Caco-2 (cell line): ENCODE measurements at regions not wholly inside any gene's neighbourhood (a gene's known extent, or its start where the extent isn't known, plus 50 kb on each side); places are given as distances from the start of the nearest gene placed in this dataset.

Experiments used
- BruUV-seq: library from RNA; stranded (reverse); fragments of 400-500 nt; replicated peaks from 2 replicates; lab custom pipeline; 2021; lab: Mats Ljungman, UMichigan
- CTCF ChIA-PET: fragments of 300-600 bp; sonication (Branson Sonifier 250); formaldehyde crosslinking; loops from one replicate; lab custom pipeline; 2022; ENCODE audit warnings: antibody characterized with exemption; lab: Charles Lee
- POLR2A ChIA-PET: fragments of 300-600 bp; sonication (Branson Sonifier 250); formaldehyde crosslinking; loops from one replicate; lab custom pipeline; 2022; ENCODE audit warnings: antibody characterized with exemption; lab: Charles Lee
- DNase-seq, 2 experiments: peaks; one replicate each; pipeline versions ENCODE4 v3.0.0 to v3.0.0-alpha.2; 2020 to 2022
- H3K27me3 ChIP-seq: replicated peaks from 2 replicates; pipeline ENCODE4 v1.6.0; 2011; ENCODE audit warnings: low read length; ENCODE audit not compliant: control insufficient read depth, insufficient read depth
- H3K36me3 ChIP-seq: 2 replicates; pipeline ENCODE4 v1.5.1; 2011; ENCODE audit warnings: low read length; ENCODE audit not compliant: control insufficient read depth, insufficient read depth
- H3K4me1 ChIP-seq: fragments of 250-450 bp; sonication (Bioruptor Pico); 2 replicates; pipeline ENCODE4 v1.5.1; 2020; ENCODE audit warnings: mild to moderate bottlenecking
- H3K4me3 ChIP-seq: 2 replicates; pipeline ENCODE4 v1.5.1; 2011; ENCODE audit warnings: low read depth, mild to moderate bottlenecking, control low read depth, low read length
- H3K9me3 ChIP-seq: fragments of 250-450 bp; sonication (Bioruptor Pico); 2 replicates; pipeline ENCODE4 v1.5.1; 2020; ENCODE audit warnings: mild to moderate bottlenecking, moderate library complexity
- H3K27ac Mint-ChIP-seq: one replicate; pipeline ENCODE4 v1.8.0; 2022; ENCODE audit warnings: mixed read lengths; ENCODE audit not compliant: unreplicated experiment
- H3K27me3 Mint-ChIP-seq: one replicate; pipeline ENCODE4 v1.8.0; 2022; ENCODE audit warnings: mixed read lengths; ENCODE audit not compliant: insufficient read depth, unreplicated experiment
- H3K36me3 Mint-ChIP-seq: one replicate; pipeline ENCODE4 v1.8.0; 2022; ENCODE audit warnings: mild to moderate bottlenecking, mixed read lengths; ENCODE audit not compliant: insufficient read depth, unreplicated experiment
- H3K4me1 Mint-ChIP-seq: one replicate; pipeline ENCODE4 v1.8.0; 2022; ENCODE audit warnings: low read depth, mixed read lengths; ENCODE audit not compliant: unreplicated experiment
- H3K4me3 Mint-ChIP-seq: one replicate; pipeline ENCODE4 v1.8.0; 2022; ENCODE audit warnings: mild to moderate bottlenecking, moderate library complexity, mixed read lengths; ENCODE audit not compliant: unreplicated experiment
- H3K9me3 Mint-ChIP-seq: one replicate; pipeline ENCODE4 v1.8.0; 2022; ENCODE audit warnings: mixed read lengths; ENCODE audit not compliant: unreplicated experiment
- CTCF ChIP-seq, 2 experiments: fragments of 200-600 bp in 1 of 2; IDR thresholded peaks; 1 replicate in 1 of 2; 2 replicates in 1 of 2; pipeline versions ENCODE4 v1.5.1 to v1.8.0; 2011 to 2022; ENCODE audit warnings: antibody characterized with exemption in 1 of 2, control low read depth in 1 of 2, inconsistent platforms in 1 of 2, low read depth in 1 of 2, low read length in 1 of 2, mild to moderate bottlenecking in 1 of 2, moderate library complexity in 1 of 2; ENCODE audit not compliant: insufficient read depth in 1 of 2, severe bottlenecking in 1 of 2, unreplicated experiment in 1 of 2
- intact Hi-C: fragments of 100-400 bp; cut with micrococcal nuclease; formaldehyde crosslinking; loops from one replicate; pipeline ENCODE4 v1.10.0; 2022; ENCODE audit not compliant: unreplicated experiment

DNA sequence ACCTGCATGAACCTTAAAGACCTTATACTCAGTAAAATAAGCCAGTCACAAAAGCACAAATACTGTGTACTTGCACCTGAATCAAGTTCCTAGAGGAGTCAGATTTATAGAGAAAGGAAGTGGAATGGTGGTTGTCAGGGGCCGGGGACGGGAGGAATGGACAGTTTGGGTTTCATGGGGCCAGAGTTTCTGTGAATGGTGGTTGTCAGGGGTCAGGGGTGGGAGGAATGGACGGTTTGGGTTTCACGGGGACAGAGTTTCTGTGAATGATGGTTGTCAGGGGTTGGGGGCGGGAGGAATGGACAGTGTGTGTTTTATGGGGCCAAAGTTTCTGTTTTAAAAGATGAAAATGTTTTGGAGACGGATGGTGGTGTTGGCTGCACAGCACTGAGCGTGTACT, 260.0 kb upstream of the MKI67 start:
- Histone ChIP-seq H3K9me3 (no peaks in the 10 kb centered on the region), H3K4me3 (no peak overlapping the region), H3K27me3 (no peaks in the 10 kb centered on the region; the same call in 1 of the 2 replicates), H3K4me1 (no peaks in the 10 kb centered on the region), H3K36me3 (no peaks in the 10 kb centered on the region)
- BruUV-seq, result no TSS peak
- no peaks in the 10 kb centered on the region for H3K9me3 Mint-ChIP-seq
- H3K27me3 Mint-ChIP-seq, result peaks cover 31% of the 10 kb centered on the region
- intact Hi-C loops, result no loop called here
- no peaks in the 10 kb centered on the region for H3K36me3 Mint-ChIP-seq
- H3K27ac Mint-ChIP-seq, result no peak overlapping the region
- ChIA-PET CTCF (no interaction called here), POLR2A (no interaction called here)
- no peaks in the 10 kb centered on the region for H3K4me1 Mint-ChIP-seq
- DNase-seq, result no peak
- TF ChIP-seq CTCF (IDR thresholded peaks at IDR 0.05; ENCODE audit: insufficient read depth in 1 of 2, low read depth in 1 of 2, low read length in 1 of 2, severe bottlenecking in 1 of 2, unreplicated experiment in 1 of 2), result no peak
- no peak overlapping the region for H3K4me3 Mint-ChIP-seq

- no TSS peak for BruUV-seq
- no peak for TF ChIP-seq CTCF (IDR thresholded peaks at IDR 0.05; ENCODE audit: insufficient read depth in 1 of 2, low read depth in 1 of 2, low read length in 1 of 2, severe bottlenecking in 1 of 2, unreplicated experiment in 1 of 2)
- H3K9me3 ChIP-seq, result no peaks in the 10 kb centered on the region
- no peaks in the 10 kb centered on the region for H3K36me3 ChIP-seq
- Mint-ChIP-seq H3K4me1 (no peaks in the 10 kb centered on the region), H3K27ac (no peak overlapping the region), H3K36me3 (no peaks in the 10 kb centered on the region), H3K9me3 (no peaks in the 10 kb centered on the region), H3K4me3 (no peak overlapping the region), H3K27me3 (peaks cover 32% of the 10 kb centered on the region)
- intact Hi-C loops, result no loop called here
- CTCF ChIA-PET, result no interaction called here
- H3K4me3 ChIP-seq, result no peak overlapping the region
- POLR2A ChIA-PET, result no interaction called here
- no peaks in the 10 kb centered on the region; the same call in 1 of the 2 replicates for H3K27me3 ChIP-seq
- DNase-seq, result no peak
- H3K4me1 ChIP-seq, result no peaks in the 10 kb centered on the region
Observed at GRCh38 chr10:128386816-128387604, 260.8 kb upstream of the MKI67 start.

DNA sequence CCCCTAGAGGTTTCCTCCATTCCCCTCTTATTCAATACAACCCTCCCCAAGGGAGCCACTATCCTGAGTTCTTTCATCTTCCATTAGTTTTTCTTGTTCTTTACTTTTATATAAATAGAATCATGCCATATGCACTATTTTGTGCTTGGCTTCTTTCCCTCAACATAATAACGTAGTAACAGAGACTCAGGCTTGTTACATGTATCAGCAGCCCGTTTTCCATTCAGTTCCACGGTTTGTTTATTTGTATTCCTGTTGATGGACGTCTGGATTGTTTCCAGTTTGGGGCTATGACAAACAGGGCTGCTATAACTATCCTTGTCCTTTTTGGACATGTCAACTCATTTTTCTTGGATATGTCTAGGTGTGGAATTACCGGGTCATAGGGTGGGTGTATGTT, 264.4 kb upstream of the MKI67 start:
- no TSS peak for BruUV-seq
- no peaks in the 10 kb centered on the region; the same call in 1 of the 2 replicates for H3K27me3 ChIP-seq
- POLR2A ChIA-PET, result no interaction called here

More for the DNA sequence above, 264.4 kb upstream of the MKI67 start:
- no peaks in the 10 kb centered on the region for H3K9me3 Mint-ChIP-seq
- Histone ChIP-seq H3K4me1 (no peaks in the 10 kb centered on the region), H3K4me3 (no peak overlapping the region), H3K36me3 (no peaks in the 10 kb centered on the region), H3K9me3 (no peaks in the 10 kb centered on the region)
- no peak overlapping the region for H3K27ac Mint-ChIP-seq
- DNase-seq, result no peak
- H3K27me3 Mint-ChIP-seq, result peaks cover 27% of the 10 kb centered on the region
- CTCF ChIA-PET, result no interaction called here
- no peak for TF ChIP-seq CTCF (IDR thresholded peaks at IDR 0.05; ENCODE audit: insufficient read depth in 1 of 2, low read depth in 1 of 2, low read length in 1 of 2, severe bottlenecking in 1 of 2, unreplicated experiment in 1 of 2)
- no peaks in the 10 kb centered on the region for H3K4me1 Mint-ChIP-seq
- H3K4me3 Mint-ChIP-seq, result no peak overlapping the region
- intact Hi-C loops, result no loop called here
- H3K36me3 Mint-ChIP-seq, result no peaks in the 10 kb centered on the region
